ENCODE measurements at regions not wholly inside any gene's neighbourhood (a gene's known extent, or its start where the extent isn't known, plus 50 kb on each side); places are given as distances from the start of the nearest gene placed in this dataset.

GRCh38 chr14:71481021-71481654 is 451.1 kb upstream of the RGS6 start:
- DNase-seq (no peak), ATAC-seq (no peak)
- Histone ChIP-seq H2AFZ (ENCODE audit: low read length) (no peak overlapping the region), H4K20me1 (ENCODE audit: low read length) (no peaks in the 10 kb centered on the region), H3K27ac (ENCODE audit: low read length) (no peak overlapping the region), H3K27me3 (ENCODE audit: low read length) (no peaks in the 10 kb centered on the region), H3K4me1 (ENCODE audit: insufficient read depth, low read length) (no peaks in the 10 kb centered on the region), H3K9me3 (ENCODE audit: low read length) (no peaks in the 10 kb centered on the region), H3F3A (ENCODE audit: low read length, unreplicated experiment) (no peaks in the 10 kb centered on the region), H3K36me3 (ENCODE audit: low read depth, low read length) (0 out of 2 replicates have a peak, but pooled peaks cover 5% of the 10 kb centered on the region), H3K79me2 (ENCODE audit: low read length) (peaks cover 11% of the 10 kb centered on the region; the same call in 1 of the 2 replicates), H3K4me2 (ENCODE audit: low read length) (no peak overlapping the region), H3K4me3 (ENCODE audit: low read length) (no peak overlapping the region), H3K9me2 (replicated peaks; ENCODE audit: low read length) (no peaks in the 10 kb centered on the region), H3K9ac (ENCODE audit: low read length) (no peak overlapping the region)
- ChIA-PET POLR2A (ENCODE audit: unreplicated experiment) (no interaction called here), CTCF (no interaction called here)
- intact Hi-C loops (cut with micrococcal nuclease), result no loop called here
- BruUV-seq (replicated peaks), result no TSS peak
- TF ChIP-seq, protein P1, sequence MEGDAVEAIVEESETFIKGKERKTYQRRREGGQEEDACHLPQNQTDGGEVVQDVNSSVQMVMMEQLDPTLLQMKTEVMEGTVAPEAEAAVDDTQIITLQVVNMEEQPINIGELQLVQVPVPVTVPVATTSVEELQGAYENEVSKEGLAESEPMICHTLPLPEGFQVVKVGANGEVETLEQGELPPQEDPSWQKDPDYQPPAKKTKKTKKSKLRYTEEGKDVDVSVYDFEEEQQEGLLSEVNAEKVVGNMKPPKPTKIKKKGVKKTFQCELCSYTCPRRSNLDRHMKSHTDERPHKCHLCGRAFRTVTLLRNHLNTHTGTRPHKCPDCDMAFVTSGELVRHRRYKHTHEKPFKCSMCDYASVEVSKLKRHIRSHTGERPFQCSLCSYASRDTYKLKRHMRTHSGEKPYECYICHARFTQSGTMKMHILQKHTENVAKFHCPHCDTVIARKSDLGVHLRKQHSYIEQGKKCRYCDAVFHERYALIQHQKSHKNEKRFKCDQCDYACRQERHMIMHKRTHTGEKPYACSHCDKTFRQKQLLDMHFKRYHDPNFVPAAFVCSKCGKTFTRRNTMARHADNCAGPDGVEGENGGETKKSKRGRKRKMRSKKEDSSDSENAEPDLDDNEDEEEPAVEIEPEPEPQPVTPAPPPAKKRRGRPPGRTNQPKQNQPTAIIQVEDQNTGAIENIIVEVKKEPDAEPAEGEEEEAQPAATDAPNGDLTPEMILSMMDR (conservative IDR thresholded peaks at IDR 0.05; ENCODE audit: low read depth, low read length), result no peak
- TF ChIP-seq EZH2 (IDR thresholded peaks at IDR 0.05; ENCODE audit: low read length, unreplicated experiment) (no peak), EZH2phosphoT487 (IDR thresholded peaks at IDR 0.05; ENCODE audit: borderline replicate concordance, low read length) (no peak)

DNA sequence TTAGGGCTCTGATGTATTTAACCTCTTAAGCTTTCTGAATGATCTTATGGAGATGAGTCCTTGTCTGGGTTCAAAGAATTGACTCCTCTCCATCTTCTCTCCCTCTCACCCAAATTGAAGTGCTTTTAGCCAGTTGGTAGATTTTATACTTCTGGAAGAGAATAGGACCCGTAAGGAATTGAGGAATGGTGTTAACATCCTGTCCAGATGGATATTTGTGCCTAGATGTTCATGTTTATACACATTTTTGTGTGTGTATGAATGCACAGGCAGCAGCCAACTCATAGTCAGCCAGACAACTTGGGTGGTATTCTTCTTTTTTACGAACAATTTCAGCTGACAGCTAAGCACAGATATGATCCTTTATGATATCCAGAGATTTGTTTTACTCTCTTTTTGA is 449.6 kb upstream of the RGS6 start:
- no peak for ATAC-seq
- H2AFZ ChIP-seq (ENCODE audit: low read length), result no peak overlapping the region
- H4K20me1 ChIP-seq (ENCODE audit: low read length), result 0 out of 2 replicates have a peak, but pooled peaks cover 4% of the 10 kb centered on the region
- H3K4me3 ChIP-seq (ENCODE audit: low read length), result no peak overlapping the region
- peaks cover 5% of the 10 kb centered on the region; the same call in 1 of the 2 replicates for H3K4me1 ChIP-seq (ENCODE audit: insufficient read depth, low read length)
- CTCF ChIA-PET, result no interaction called here
- DNase-seq, result no peak
- H3K79me2 ChIP-seq (ENCODE audit: low read length), result peaks cover 9% of the 10 kb centered on the region
- TF ChIP-seq, protein P1 (conservative IDR thresholded peaks at IDR 0.05; ENCODE audit: low read depth, low read length), result no peak
- TF ChIP-seq EZH2phosphoT487 (IDR thresholded peaks at IDR 0.05; ENCODE audit: borderline replicate concordance, low read length) (no peak), EZH2 (IDR thresholded peaks at IDR 0.05; ENCODE audit: low read length, unreplicated experiment) (no peak)
- H3K36me3 ChIP-seq (ENCODE audit: low read depth, low read length), result 0 out of 2 replicates have a peak, but pooled peaks cover 8% of the 10 kb centered on the region
- no peak overlapping the region for H3K9ac ChIP-seq (ENCODE audit: low read length)
- no peaks in the 10 kb centered on the region for H3F3A ChIP-seq (ENCODE audit: low read length, unreplicated experiment)
- intact Hi-C loops (cut with micrococcal nuclease), result no loop called here
- no peak overlapping the region for H3K4me2 ChIP-seq (ENCODE audit: low read length)
- no peaks in the 10 kb centered on the region for H3K9me3 ChIP-seq (ENCODE audit: low read length)
- no peak overlapping the region for H3K27ac ChIP-seq (ENCODE audit: low read length)
- POLR2A ChIA-PET (ENCODE audit: unreplicated experiment), result no interaction called here
- BruUV-seq (replicated peaks), result no TSS peak
- H3K9me2 ChIP-seq (replicated peaks; ENCODE audit: low read length), result no peaks in the 10 kb centered on the region
- H3K27me3 ChIP-seq (ENCODE audit: low read length), result no peaks in the 10 kb centered on the region

GRCh38 chr14:71483154-71483553 is 449.1 kb upstream of the RGS6 start:
- Histone ChIP-seq H3K36me3 (ENCODE audit: low read depth, low read length) (0 out of 2 replicates have a peak, but pooled peaks cover 8% of the 10 kb centered on the region), H3K9ac (ENCODE audit: low read length) (no peak overlapping the region), H3K79me2 (ENCODE audit: low read length) (peaks cover 7% of the 10 kb centered on the region; the same call in 1 of the 2 replicates), H2AFZ (ENCODE audit: low read length) (no peak overlapping the region), H3K27ac (ENCODE audit: low read length) (no peak overlapping the region), H3K9me2 (replicated peaks; ENCODE audit: low read length) (no peaks in the 10 kb centered on the region), H3F3A (ENCODE audit: low read length, unreplicated experiment) (no peaks in the 10 kb centered on the region), H3K4me2 (ENCODE audit: low read length) (no peak overlapping the region), H3K4me3 (ENCODE audit: low read length) (no peak overlapping the region), H4K20me1 (ENCODE audit: low read length) (0 out of 2 replicates have a peak, but pooled peaks cover 6% of the 10 kb centered on the region), H3K4me1 (ENCODE audit: insufficient read depth, low read length) (peaks cover 8% of the 10 kb centered on the region; the same call in 1 of the 2 replicates), H3K27me3 (ENCODE audit: low read length) (no peaks in the 10 kb centered on the region), H3K9me3 (ENCODE audit: low read length) (no peaks in the 10 kb centered on the region)
- DNase-seq (no peak), ATAC-seq (no peak)
- POLR2A ChIA-PET (ENCODE audit: unreplicated experiment), result no interaction called here
- intact Hi-C loops (cut with micrococcal nuclease), result no loop called here
- no peak for TF ChIP-seq EZH2 (IDR thresholded peaks at IDR 0.05; ENCODE audit: low read length, unreplicated experiment)
- TF ChIP-seq EZH2phosphoT487 (IDR thresholded peaks at IDR 0.05; ENCODE audit: borderline replicate concordance, low read length), result no peak
- TF ChIP-seq, protein P1 (conservative IDR thresholded peaks at IDR 0.05; ENCODE audit: low read depth, low read length), result no peak
- BruUV-seq (replicated peaks), result no TSS peak
- CTCF ChIA-PET, result no interaction called here
